HG02623 (cell line): ENCODE measurements at regions not wholly inside any gene's neighbourhood (a gene's known extent, or its start where the extent isn't known, plus 50 kb on each side); places are given as distances from the start of the nearest gene placed in this dataset.
"Not testable (repeated sequence)": the region's sequence is repeated elsewhere in the genome, so short reads cannot be mapped to it uniquely, and the experiment has no call there.

Source experiments
- ATAC-seq: cut with Tn5 transposase; IDR thresholded peaks from one replicate; pipeline ENCODE4 v1.9.1; 2021; ENCODE audit warnings: moderate library complexity; ENCODE audit not compliant: unreplicated experiment

DNA sequence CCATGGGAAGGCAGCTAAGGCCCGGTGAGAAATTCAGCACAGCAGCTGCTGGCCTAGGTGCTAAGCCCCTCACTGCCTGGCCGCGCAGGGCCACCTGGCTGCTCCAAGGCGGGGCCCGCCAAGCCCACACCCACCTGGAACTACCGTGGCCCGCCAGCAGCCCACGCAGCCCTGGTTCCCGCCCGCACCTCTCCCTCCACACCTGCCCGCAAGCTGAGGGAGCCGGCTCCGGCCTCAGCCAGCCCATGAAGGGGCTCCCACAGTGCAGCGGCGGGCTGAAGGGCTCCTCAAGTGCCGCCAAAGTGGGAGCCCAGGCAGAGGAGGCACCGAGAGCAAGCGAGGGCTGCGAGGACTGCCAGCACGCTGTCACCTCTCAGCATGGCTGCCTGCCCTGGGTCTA, 146.9 kb upstream of the APOOL start:
- ATAC-seq, result not testable (repeated sequence)

DNA sequence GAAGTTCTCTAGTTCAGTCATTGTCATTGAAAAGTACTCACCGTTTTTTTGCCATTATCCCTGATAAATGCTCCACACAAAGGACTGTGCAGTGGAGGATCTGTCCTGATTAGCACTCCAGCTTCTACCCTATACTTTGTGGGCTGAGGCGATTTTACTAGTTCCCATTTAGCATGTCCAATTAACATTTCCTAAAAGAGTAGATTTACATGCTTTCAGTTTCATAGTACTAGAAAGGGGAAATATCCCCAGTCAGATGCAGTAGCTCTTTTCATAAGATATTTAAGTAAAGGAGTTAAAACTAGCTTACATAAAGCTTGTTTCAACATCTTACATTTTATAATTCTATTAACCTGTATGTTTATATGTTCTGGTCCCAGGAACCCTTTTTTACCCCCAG, 144.9 kb upstream of the APOOL start:
- not testable (repeated sequence) for ATAC-seq

DNA sequence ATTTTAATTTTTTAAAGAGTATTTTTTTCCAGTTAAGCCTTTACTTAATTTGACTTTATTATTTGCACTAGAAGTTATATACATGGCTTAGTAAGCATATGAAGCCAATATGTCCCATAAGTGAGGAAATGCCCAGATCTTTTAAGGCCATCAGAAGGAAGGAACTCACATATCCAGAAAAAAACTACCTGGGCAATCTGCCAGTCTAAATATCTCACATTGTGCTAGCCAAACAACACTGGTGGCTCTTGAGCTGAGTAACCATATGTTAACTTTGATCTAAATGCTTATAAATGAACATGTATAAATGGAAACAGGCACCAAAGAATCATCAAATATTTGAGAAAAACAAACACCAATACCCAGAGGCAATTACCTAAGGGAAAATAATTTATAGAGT, 138.6 kb upstream of the APOOL start:
- ATAC-seq, result no peak

DNA sequence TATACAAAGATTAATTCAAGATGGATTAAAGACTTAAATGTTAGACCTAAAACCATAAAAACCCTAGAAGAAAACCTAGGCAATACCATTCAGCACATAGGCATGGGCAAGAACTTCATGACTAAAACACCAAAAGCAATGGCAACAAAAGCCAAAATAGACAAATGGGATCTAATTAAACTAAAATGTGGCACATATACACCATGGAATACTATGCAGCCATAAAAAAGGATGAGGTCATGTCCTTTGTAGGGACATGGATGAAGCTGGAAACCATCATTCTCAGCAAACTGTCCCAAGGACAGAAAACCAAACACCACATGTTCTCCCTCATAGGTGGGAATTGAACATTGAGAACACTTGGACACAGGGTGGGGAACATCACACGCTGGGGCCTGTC, 133.4 kb upstream of the APOOL start:
- not testable (repeated sequence) for ATAC-seq

- ATAC-seq, result not testable (repeated sequence)
Observed at GRCh38 chrX:84872160-84872771, 131.4 kb upstream of the APOOL start.

- ATAC-seq, result no peak
Observed at GRCh38 chrX:84873176-84873575, 130.5 kb upstream of the APOOL start.

GRCh38 chrX:84876876-84877275, 126.8 kb upstream of the APOOL start:
- no peak for ATAC-seq

DNA sequence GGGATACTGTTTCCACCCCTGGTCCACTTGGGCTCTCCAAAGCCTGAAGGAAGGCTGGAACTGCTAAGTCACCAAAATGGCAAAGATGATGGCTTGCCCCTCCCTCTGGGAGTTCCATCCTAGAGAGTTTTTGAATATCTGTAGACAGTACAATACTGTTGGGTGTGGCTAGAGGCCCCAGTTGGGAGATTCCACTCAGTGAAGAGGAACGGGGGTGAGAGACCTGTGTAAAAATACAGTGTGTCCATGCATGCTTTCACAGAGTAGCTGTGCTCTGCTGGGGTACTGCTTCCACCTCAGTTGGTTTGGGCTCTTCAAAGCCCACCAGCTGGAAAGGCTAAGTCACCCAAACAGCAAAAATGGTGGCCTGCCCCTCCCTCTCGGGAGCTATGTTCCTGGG, 109.8 kb upstream of the APOOL start:
- ATAC-seq, result no peak

GRCh38 chrX:84907324-84907968, 96.2 kb upstream of the APOOL start:
- ATAC-seq, result no peak

DNA sequence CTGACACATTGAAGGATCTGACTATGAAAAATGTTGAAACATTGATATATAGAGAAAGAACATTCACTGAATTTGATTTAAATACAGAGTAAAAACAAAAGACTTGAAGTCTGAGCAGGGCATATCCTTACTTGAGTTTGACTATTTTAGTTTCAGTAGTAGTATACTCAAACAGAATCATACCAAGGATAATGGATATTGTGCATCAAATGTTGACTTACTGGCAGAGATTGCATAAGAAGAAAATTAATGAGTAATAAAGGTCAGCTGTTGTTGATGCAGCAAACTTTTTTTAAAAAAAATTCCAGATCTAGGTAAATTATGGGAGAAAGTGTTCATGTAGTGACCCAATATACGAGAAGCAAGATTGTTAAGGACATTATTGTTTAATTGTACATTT, 94.5 kb upstream of the APOOL start:
- ATAC-seq, result no peak

GRCh38 chrX:84924624-84925023, 79.1 kb upstream of the APOOL start:
- no peak for ATAC-seq

DNA sequence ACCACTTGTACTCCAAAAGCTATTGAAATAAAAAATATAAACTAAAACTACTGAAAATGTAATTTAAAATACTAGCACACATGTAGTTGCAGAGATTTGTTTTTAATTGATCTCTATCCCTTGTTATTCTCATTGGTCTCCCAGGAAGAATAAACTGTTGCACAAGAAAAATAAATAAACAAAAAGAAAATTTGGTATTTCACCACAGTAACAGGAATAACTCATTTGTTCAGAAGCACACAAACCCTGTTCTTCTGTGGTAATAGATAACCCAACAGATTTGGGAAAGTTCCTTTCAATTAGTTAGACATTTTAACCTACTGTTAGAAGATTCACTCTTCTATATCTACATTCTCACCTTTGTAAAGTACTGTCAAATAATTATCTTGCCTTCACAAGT, 70.9 kb upstream of the APOOL start:
- no peak for ATAC-seq

DNA sequence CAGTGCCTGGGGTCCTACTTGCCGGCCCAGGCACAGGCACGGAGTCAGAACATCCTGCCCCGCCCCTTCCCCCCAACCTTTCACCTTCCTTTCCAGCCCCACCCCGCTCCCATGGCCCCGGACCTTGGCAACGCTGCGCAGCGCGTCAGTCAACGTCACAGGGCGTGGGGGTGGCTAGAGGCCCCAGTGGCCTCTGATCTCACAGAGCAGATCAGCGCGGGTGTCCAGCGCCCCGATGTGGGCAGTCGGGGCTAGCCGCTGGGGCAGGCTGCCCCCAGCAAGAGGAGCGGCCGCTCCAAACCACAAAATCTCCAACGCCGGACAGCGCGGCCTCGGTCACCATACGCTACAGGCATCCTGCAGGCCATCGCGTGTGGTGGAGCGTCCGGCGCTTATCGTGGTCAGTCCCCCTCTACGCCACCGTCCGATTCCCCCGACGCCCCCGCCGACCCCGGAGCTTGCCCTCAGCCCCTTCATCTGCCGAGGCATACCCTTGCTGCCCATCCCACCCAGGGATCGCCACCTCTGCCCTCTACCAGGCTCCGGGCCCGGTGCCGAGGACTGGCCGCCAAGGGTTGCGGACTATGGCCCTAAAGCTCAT, 69.6 kb upstream of the APOOL start:
- ATAC-seq, result no peak
